HG03159 (cell line): ENCODE measurements at regions not wholly inside any gene's neighbourhood (a gene's known extent, or its start where the extent isn't known, plus 50 kb on each side); places are given as distances from the start of the nearest gene placed in this dataset.
A peak's percentile ranks its signal among the peaks of the same experiment; 100 is the strongest.

ENCODE experiments used
- ATAC-seq: cut with Tn5 transposase; IDR thresholded peaks from one replicate; pipeline ENCODE4 v1.9.1; 2021; ENCODE audit warnings: mild to moderate bottlenecking, moderate library complexity; ENCODE audit not compliant: unreplicated experiment

DNA sequence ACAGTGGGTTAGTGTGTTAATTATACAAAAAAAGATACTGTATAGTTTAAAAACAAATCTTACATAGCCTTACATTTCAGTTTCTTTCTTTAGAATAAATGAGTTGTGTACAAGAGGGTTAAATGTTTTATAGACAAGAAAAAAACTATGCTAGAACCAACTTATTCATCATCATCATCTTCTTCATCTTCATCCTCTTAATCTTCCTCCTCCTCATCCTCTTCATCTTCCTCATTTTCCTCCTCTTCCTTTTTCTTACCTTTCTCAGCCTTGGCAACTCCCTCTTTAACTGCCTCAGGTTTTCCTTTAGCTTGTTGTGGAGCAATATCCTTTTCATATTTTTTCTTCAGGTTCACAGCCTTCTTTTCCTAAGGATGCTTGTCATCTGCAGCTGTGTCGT lies 53.7 kb downstream of the RPS12 start:
- no peak for ATAC-seq

DNA sequence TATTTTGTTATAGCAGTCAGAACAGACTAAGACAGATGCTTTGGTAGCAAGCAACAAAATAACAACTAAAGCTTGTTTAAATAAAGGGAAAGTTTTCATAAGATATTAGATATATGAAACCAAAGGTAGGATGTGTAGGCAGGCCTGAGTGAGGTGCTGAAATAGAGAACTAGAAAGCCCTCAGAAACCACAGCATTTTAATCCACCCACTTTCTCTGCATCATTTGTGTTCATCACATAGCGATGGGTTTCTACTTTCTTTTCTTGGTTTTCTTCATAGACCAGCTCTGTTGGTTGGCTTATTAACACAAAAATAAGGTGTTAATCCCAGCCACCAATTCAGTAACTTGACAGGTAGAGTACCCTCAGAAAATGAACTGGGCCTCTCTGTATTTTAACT lies 58.6 kb downstream of the RPS12 start:
- ATAC-seq = peak; percentile 100

DNA sequence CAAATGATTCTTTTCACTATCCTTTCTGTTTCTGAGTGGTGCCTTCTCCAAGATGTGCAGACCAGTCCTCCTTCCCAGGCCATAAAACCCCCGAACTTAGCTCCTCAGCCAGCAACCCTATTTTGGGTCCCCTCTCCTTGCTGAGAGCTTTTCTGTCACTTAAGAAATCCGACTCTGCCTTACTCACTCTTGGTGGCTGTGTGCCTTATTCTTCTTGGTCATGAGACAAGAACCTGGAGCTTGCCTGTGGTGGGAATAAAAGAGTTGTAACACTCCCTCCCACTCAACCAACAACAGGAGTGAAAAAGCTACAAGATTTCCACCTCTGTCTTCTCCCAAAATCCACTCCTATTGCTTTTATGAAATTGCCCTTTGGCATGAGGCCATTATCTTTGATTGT lies 62.6 kb downstream of the RPS12 start:
- ATAC-seq = no peak

DNA sequence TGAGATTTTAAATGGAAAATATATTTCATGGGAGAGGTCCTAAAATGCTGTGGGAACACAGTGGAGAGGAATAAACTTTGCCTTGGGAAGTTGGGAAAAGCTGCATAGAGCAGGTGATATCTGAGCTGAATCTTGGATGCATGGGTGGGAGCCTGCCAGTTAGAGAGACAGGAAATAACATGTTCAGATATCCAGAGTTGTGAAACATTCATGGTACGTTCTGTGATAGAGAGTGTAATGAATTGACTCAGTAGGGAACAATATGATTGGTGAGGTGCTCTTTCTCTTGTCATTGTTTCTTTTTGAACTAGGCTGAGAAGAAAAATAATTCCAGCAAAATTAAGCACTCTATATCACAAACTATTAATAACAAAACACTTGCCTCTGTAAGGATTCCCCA lies 72.8 kb downstream of the RPS12 start:
- ATAC-seq = no peak

DNA sequence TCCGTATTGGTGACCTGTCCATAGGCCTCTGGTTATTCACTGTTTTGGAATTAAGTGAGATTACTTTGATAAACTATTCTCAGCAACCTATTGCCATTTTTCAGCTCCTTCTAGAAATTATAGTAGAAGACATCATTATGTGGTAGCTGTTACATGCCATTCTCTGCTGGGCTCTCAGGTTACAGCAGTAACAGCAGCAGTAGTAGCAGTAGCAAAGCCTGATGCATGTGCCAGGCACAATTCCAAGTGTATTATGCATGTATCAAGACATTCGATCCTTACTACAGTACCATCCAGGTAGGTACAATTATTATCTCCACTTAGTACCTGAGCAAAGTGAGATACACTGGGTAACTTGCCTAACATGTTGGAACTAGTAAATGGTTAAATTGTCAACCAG lies 74.3 kb downstream of the RPS12 start:
- no peak for ATAC-seq

DNA sequence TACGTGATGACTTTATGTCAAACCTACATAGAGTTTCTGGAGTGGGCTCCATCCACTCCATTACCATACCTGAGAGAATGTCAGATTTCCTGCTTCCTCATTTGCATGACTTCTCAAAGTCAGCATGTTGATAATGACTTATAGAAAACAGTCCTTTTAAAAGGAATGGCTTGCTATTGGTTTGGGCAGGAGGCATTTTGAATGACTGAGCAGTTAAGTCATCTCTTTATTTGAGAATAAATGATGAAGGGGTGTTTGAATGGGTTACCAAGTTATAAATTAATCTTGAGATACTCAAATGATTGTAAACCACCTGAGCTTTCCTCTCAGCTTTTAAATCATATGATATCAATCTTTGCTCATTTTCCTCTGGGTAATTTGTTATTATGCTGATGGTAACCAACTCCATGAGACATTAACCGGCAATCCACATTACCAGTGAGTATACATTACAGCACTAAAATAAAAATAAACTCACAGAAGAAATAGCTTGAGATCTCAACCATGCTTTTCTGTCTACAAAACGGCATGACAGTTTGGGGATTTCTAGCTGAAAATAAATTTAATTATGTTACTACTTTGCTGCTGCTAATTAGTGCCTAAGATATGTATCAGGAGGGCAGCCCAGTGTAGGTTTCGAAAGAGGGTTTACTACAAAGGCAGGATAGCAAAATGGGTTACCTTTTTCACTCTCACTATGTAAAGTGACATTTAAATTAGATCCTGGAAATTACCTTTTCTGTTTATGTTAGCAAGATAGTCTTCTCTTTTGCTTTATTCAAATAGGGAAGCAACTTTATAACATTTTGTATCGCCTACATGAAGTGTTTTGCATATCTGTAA lies 78.8 kb downstream of the RPS12 start:
- no peak for ATAC-seq

DNA sequence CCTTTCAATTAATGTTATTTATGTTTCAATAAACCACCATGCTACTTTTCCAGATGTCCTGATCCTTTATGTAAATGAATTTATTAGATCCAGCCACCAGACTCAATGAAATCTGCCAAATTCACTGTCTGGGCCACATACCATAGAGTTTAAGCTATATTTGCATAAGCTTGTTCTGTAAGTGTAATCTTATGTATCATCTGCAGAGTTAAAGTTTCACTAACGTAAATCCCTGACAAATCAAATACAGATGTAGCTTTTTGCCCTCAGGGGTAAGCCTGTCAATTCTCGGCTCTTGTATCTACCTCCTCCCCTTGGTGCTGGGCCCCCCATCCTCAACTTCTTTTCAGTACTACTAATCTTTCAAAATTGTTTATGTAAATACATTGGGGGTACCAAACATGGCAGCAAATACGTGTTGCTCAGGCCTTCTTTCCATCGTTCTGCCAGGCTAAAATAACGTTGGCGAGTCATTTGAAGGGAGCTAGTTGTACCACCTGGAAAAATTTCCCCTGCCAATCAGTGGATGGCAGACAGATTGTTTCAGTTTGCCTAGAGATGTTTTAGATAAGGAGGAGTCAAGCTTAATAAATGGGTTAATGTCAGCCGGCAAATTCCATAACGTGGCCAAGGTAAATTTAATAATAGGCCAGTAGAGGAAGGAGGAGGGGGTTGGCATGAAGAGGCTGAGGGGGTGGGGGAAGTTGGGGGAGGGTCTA lies 79.6 kb downstream of the RPS12 start:
- no peak for ATAC-seq

DNA sequence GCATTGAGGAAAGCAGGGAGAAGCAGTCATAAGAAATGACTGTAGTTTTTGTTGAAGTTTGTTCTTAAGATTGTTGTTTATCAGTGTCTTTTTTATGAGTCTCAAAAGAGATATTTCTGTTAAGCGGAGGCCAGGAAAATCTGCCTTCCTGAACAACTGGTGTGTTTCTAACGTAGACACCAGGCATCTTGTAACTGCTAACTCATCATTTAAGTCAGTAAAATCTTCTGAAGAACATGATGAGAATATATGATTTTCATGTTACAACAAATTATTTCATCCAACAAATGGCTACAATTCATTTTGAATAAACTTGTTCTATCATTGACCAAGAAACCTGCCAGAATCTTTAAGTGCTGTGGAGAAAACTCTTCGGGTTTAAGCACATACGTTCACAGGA lies 84.0 kb downstream of the RPS12 start:
- ATAC-seq = no peak

DNA sequence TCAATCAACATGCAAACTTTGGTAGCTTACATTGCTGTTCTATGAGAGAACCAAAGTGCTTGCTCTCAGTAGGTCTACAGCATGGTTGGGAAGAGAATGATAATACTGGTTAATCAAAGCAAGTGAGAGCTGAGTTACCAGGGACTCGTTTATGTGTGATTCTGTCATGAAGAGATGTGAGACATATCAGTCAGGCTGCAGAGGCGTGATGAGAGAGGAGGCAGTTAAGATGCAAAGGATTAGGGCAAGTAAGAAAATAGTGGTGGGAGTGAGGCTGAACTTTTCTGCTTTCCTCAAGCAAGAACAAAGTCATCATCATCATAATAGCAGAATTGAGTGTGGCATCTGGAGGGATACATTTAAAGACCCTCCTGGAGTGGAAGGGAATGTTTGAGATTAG lies 86.5 kb downstream of the RPS12 start:
- no peak for ATAC-seq

DNA sequence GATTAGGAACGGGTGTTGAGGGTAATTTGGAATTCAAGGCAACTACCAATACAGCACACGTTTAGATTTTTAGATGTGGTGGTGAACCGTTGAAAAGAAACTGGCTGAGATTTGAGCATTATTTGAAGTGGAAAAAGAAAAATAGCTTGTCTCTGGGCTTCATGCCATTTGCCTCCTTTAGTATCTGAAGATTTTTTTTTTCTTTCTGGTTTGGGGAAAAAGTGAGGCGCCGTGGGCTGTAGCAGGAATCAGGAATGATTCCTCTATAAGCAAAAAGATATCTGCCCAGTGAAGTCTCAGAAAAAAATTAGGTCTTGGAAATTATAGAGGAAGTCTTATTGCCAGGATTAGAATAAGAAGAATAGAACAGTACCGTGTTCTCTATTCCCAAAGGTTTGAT lies 88.5 kb downstream of the RPS12 start:
- no peak for ATAC-seq

DNA sequence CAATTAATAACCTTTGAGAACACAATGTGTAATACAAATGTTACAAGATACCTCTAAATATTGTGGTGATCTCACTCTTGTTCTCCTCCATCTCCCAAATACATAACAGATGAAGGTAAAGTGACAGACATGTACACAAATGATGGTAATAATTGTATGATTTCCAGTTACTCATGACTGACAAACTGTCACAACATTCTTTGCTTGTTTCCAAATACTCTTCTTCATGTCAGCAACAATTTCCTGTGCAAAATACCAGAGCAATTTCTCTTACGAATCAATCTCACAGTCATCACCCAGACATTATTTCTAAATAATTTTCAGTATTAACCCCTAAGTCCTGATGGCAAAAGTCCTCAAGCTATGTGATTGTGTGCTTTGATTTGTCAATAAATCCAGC lies 92.9 kb downstream of the RPS12 start:
- ATAC-seq = no peak

DNA sequence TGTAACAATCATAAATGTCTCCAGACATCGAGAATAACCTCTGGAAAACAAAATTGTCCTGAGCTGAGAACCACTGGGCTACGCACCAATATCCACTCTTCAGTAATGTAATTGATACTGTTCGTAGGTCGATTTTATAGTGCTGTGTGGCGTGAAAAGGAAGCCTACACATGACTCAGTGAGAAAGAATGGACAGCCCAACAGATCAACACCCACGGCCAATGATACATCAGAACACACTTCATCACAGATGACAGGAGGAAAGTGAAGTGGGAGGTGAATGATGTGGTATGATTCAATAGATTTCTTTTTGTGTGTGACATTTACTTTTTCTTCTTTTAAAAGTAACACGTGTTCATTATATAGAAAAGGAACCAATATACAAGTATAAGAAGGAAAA lies 93.5 kb downstream of the RPS12 start:
- no peak for ATAC-seq

DNA sequence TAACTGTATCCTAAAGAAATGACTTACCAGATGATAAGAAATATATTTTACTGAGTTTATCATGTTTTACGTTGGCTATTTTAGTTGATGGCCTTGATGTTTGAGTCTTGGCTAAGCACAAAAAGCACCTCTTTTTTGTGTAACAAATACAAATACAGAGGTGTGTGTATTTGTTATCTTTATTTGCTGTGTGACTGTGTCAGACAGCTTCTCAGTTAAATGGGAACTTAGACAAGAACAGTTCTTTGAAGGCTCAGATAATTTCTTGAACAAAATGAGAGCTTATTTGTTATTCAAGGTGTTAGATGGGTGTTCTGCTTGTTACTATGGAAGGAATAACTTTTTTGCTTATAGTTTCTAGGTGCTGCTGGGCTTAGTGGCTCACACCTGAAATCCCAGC lies 95.4 kb downstream of the RPS12 start:
- ATAC-seq = no peak

DNA sequence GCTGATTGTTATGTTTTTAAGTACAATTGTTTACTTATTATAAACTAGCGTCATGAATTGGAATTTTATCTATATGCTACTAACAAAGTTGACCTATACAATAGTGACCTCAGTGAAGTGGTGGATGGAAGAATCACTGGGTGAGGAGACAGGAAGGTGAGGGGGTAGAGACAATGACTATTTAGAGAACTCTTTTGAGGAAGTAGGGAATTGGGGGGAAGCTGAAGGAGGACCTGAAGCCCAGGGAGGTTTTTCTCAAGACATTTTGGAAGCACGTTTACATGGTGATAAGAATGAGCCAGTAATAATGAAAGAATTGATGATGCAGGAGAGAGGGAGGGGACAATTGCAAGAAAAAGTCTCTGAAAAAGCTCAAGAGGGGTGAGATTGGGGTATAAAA lies 96.4 kb downstream of the RPS12 start:
- ATAC-seq = no peak

DNA sequence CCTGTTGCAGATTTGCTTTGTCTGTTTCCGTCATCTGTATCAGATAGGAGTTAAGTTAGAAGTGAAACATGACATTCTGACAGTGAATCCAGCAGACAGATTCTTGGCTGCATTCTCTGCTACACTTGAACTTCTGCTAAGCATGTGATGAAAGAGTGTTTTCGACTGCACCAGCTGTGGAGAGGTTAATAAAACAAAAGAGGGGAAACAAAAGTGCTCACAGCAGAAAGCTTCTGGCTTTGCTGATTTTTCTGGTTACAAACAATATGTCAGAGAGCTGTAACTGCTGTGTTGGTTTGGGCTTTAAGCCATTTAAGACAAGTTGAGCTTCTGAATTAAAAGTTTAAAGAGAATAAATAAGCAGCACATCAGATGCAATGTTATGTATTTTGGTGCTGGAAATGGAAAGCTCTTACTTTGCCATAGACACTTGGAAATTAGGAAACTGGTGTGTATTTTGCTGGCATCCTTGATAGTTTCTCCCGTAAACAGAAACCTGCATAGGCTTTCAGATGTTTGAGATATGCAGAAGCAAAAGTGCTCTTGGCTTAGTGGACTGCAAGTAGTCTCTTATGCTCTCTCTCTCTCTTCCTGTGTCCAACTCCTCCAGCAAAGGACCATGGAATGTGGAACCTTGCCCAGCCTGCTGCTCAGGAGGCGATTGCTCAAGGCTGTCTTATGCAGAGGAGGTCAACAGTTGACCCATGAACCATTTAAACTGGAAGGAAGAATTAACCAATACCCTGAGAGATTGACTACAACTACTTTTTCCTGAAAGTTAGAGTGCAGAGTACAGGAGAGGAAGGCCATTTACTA lies 104.9 kb downstream of the RPS12 start:
- no peak for ATAC-seq

DNA sequence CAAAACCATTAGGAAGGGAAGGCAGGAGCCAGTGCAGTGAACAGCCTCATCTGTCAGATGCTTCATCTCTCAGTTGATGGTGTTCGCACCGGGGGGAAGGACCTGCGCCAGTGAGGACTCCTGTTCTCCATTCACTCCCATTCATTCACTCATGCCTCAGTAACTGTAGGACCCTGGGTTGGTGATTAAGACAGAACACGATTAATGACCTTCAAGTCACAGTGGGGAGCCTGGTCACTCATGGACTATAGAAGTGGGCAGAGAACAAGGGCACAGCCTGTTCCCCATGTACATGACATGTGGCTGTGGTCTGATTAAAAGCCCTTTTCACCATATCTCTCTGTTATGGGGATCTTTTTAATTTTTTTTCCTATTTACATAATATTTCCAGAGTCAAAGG lies 113.3 kb downstream of the RPS12 start:
- ATAC-seq = no peak

DNA sequence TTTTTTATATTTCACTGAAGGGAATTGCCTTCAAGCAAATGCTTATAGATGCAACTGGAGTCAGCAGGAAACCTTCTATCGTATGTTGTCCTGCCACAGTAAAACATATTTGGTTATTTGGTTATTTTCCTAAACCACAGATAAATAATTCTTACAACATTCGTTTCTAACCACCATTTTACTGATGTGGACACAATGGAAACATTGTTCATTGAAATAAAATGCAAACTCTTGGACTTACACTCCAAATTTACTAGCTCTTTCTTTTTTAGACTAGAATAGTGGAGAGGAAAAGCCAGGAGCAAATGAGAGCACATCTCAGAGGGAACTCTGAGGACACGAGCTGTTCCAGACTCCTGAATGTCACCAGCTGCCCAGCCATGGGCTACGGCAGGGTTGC lies 114.8 kb downstream of the RPS12 start:
- ATAC-seq = no peak

DNA sequence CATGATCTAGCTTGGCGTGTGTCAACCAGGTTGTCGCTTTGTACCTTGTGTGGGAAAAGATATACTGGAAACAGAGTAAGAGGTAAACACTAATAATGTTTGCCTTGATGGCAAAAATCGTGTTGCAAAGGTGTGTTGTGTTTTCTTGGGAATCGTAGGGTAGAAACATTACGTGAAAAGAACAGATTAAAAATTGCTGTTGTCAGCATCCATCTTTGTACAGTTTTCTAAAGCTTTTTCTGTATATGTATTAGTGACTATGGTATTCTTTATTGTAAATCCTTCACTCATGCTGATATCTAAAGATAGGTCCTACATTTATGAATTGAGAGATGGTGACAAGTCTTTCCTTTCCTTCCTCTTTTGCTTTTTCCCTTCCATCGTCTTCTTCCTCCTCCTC lies 116.9 kb downstream of the RPS12 start:
- no peak for ATAC-seq

DNA sequence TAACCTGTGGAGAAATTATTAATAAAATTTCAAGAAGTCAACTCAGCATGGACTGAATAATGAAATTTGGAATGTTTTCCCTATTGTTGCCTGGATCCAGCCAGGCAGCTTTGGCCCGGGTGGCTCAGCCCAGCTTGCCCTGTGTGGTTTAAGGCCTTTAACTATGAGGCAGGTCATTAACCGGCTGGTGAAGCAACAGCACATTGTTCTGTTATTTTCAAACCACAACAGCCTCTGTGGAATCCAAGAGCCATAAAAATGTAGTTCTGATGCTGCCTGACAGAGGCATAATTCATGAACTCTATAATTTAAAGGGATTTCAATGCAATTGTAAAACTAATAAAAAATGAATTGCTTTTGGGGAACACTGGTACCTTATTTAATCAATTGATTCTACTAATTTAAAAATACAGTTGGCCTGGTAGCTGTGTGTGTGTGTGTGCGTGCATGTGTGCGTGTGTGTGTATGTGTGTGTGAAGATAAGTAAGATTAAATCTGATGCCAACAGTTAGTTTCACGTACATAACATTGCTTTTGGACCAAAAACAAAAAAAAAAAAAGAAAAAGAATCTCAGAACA lies 117.7 kb downstream of the RPS12 start:
- ATAC-seq = no peak

DNA sequence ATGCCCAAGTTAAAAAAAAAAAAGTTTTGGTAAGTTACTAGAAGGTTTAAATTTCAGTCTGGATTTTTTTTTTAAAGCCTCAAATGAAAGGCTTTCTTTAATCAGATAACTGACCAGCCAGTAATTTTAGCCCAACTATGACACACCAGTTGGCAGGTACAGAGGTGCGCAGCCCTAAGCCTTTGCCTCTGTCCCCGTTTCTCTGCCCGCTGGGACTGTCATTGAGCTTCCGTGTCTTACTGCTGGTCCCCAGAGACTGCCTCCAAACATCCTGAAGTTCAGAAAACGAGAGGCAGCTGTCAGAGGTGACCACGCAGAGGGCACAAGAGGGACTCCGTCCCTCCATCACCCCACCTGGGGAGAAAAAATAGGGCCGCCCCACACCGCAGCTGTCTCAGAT lies 118.2 kb downstream of the RPS12 start:
- ATAC-seq = no peak

DNA sequence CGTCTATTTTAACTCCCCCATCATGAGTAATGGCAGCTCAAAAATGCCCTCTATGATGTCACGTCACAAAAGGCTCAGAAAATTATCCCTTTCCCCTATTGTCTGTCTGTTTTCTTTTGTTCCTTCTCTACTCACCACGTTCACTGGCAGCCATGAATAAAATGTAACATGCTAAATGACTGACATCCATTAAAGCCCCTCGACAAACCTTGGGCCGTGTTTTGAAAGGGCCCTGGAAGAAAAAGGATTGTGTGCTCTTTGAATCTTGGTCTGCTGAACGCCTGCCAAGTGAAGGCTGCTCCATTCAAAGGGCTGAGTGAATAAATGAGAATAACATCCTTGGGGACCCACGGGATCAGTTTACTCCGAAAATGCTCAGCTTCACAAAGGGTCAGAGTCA lies 118.7 kb downstream of the RPS12 start:
- ATAC-seq = no peak
